ENCODE measurements at regions not wholly inside any gene's neighbourhood (a gene's known extent, or its start where the extent isn't known, plus 50 kb on each side); places are given as distances from the start of the nearest gene placed in this dataset.

- TF ChIP-seq EZH2 (IDR thresholded peaks at IDR 0.05; ENCODE audit: borderline replicate concordance, low read depth, low read length, poor library complexity, severe bottlenecking), result no peak
- TF ChIP-seq, protein P1, sequence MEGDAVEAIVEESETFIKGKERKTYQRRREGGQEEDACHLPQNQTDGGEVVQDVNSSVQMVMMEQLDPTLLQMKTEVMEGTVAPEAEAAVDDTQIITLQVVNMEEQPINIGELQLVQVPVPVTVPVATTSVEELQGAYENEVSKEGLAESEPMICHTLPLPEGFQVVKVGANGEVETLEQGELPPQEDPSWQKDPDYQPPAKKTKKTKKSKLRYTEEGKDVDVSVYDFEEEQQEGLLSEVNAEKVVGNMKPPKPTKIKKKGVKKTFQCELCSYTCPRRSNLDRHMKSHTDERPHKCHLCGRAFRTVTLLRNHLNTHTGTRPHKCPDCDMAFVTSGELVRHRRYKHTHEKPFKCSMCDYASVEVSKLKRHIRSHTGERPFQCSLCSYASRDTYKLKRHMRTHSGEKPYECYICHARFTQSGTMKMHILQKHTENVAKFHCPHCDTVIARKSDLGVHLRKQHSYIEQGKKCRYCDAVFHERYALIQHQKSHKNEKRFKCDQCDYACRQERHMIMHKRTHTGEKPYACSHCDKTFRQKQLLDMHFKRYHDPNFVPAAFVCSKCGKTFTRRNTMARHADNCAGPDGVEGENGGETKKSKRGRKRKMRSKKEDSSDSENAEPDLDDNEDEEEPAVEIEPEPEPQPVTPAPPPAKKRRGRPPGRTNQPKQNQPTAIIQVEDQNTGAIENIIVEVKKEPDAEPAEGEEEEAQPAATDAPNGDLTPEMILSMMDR (conservative IDR thresholded peaks at IDR 0.05; ENCODE audit: low read depth, low read length), result no peak
These were observed 259.1 kb upstream of the ADAMTS5 start for GRCh38 chr21:27225940-27226339.

Measured in A673 (cell line).